ENCODE measurements at regions not wholly inside any gene's neighbourhood (a gene's known extent, or its start where the extent isn't known, plus 50 kb on each side); places are given as distances from the start of the nearest gene placed in this dataset.

GRCh38 chr7:133196856-133197612 is 55.8 kb upstream of the EXOC4 start:
- 44% methylated on average over 15 of the region's 15 CpGs for WGBS
- H3K27me3 ChIP-seq (ENCODE audit: control insufficient read depth in 4 of 4, insufficient read depth in 4 of 4, low read length in 3 of 4) = peaks cover 0 to 3% (median 0%) of the 10 kb centered on the region in 4 donors
- H3K9me3 ChIP-seq (ENCODE audit: control insufficient read depth in 4 of 4, low read length in 3 of 4) = no peaks in the 10 kb centered on the region
- H3K36me3 ChIP-seq (ENCODE audit: control insufficient read depth in 4 of 4, insufficient read depth in 3 of 4, low read depth in 1 of 4, low read length in 3 of 4) = no peaks in the 10 kb centered on the region
- TF ChIP-seq TAF1 (conservative IDR thresholded peaks at IDR 0.05) = no peak
- no peak for TF ChIP-seq NR2F2 (IDR thresholded peaks at IDR 0.05)
- no peak for TF ChIP-seq FOXA2 (IDR thresholded peaks at IDR 0.05)
- H3K4me1 ChIP-seq (ENCODE audit: control insufficient read depth in 4 of 4, insufficient read depth in 4 of 4, low read length in 3 of 4) = no peaks in the 10 kb centered on the region
- no peak for DNase-seq (ENCODE audit: low spot score)
- H3K9ac ChIP-seq (ENCODE audit: low read depth in 1 of 2, low read length in 2 of 2) = no peak overlapping the region
- no peak overlapping the region for H3K4me3 ChIP-seq (ENCODE audit: low read depth in 1 of 3, low read length in 3 of 3)
- H3K27ac ChIP-seq (ENCODE audit: low read depth in 1 of 2, low read length in 2 of 2) = no peak overlapping the region

- H3K4me3 ChIP-seq (ENCODE audit: low read depth in 1 of 3, low read length in 3 of 3) = no peak overlapping the region
- H3K9me3 ChIP-seq (ENCODE audit: control insufficient read depth in 4 of 4, low read length in 3 of 4) = no peaks in the 10 kb centered on the region
- H3K4me1 ChIP-seq (ENCODE audit: control insufficient read depth in 4 of 4, insufficient read depth in 4 of 4, low read length in 3 of 4) = no peaks in the 10 kb centered on the region
- WGBS = 40% methylated on average over 4 of the region's 4 CpGs
- no peak for DNase-seq (ENCODE audit: low spot score)
- H3K27me3 ChIP-seq (ENCODE audit: control insufficient read depth in 4 of 4, insufficient read depth in 4 of 4, low read length in 3 of 4) = peaks cover 0 to 3% (median 0%) of the 10 kb centered on the region in 4 donors
- no peak for TF ChIP-seq EGR1 (IDR thresholded peaks at IDR 0.05; ENCODE audit: low read depth in 2 of 2)
- TF ChIP-seq HNF4G (IDR thresholded peaks at IDR 0.05) = no peak
- TF ChIP-seq GABPA (IDR thresholded peaks at IDR 0.05 in 1 of 2, conservative IDR thresholded peaks at IDR 0.05 in 1 of 2) = no peak
- TF ChIP-seq REST (IDR thresholded peaks at IDR 0.05) = no peak
- TF ChIP-seq NR2F2 (IDR thresholded peaks at IDR 0.05) = no peak
- no peak for TF ChIP-seq CTCF (IDR thresholded peaks at IDR 0.05; ENCODE audit: low read depth, low read length, missing input control)
- no peak for TF ChIP-seq HNF4A (conservative IDR thresholded peaks at IDR 0.05)
- TF ChIP-seq TAF1 (conservative IDR thresholded peaks at IDR 0.05) = no peak
- no peak for TF ChIP-seq RAD21 (IDR thresholded peaks at IDR 0.05)
- TF ChIP-seq ATF3 (IDR thresholded peaks at IDR 0.05) = no peak
- no peak for TF ChIP-seq FOXA1 (IDR thresholded peaks at IDR 0.05)
- no peak for TF ChIP-seq ZBTB33 (IDR thresholded peaks at IDR 0.05)
- TF ChIP-seq FOXA2 (IDR thresholded peaks at IDR 0.05) = no peak
- TF ChIP-seq YY1 (IDR thresholded peaks at IDR 0.05) = no peak
- no peak for TF ChIP-seq JUND (IDR thresholded peaks at IDR 0.05)
- no peak for TF ChIP-seq SP1 (IDR thresholded peaks at IDR 0.05)
- H3K27ac ChIP-seq (ENCODE audit: low read depth in 1 of 2, low read length in 2 of 2) = no peak overlapping the region
- no peaks in the 10 kb centered on the region for H3K36me3 ChIP-seq (ENCODE audit: control insufficient read depth in 4 of 4, insufficient read depth in 3 of 4, low read depth in 1 of 4, low read length in 3 of 4)
- H3K9ac ChIP-seq (ENCODE audit: low read depth in 1 of 2, low read length in 2 of 2) = no peak overlapping the region
Observed at GRCh38 chr7:133197972-133198544, 54.8 kb upstream of the EXOC4 start.

Measured in liver (tissue), 8 donors.